NCI-H446 (cell line): ENCODE measurements at regions not wholly inside any gene's neighbourhood (a gene's known extent, or its start where the extent isn't known, plus 50 kb on each side); places are given as distances from the start of the nearest gene placed in this dataset.
"Not testable (repeated sequence)": the region's sequence is repeated elsewhere in the genome, so short reads cannot be mapped to it uniquely, and the experiment has no call there.

Source experiments
- DNase-seq, 2 experiments: peaks; one replicate each; lab custom pipeline; 2025; lab: John Stamatoyannopoulos, UW

- DNase-seq: no peak
Observed at GRCh38 chr6:146938266-146938665, 266.0 kb upstream of the STXBP5 start.

DNA sequence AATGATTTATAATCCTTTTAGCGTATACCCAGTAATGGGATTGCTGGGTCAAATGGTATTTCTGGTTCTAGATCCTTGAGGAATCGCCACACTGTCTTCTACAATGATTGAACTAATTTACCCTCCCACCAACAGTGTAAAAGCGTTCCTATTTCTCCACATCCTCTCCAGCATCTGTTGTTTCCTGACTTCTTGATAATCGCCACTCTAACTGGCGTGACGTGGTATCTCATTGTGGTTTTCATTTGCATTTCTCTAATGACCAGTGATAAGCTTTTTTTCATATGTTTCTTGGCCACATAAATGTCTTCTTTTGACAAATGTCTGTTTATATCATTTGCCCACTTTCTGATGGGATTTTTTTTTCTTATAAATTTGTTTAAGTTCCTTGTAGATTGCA lies 264.8 kb upstream of the STXBP5 start:
- DNase-seq: not testable (repeated sequence)

GRCh38 chr6:146943664-146944063 lies 260.6 kb upstream of the STXBP5 start:
- DNase-seq: no peak

- DNase-seq: no peak
Observed at GRCh38 chr6:146944077-146944476, 260.1 kb upstream of the STXBP5 start.

DNA sequence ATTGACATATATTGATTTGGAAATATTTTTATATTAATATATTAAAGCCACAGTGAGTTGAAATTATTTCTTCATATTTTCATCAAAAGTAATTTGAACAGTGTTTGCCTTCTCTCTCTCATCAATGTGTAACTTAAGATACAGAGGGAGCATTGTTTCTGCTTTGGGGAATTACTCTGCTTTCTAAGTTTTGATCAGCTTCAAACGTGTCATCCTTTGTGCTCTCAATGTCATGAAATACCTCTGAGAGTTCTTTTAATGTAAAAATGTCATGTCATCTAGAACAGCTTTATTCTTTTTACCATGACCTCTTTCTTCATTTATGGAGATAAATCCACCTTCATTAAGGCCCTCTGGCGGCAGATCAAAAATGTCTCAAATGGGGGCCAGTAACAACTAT lies 259.4 kb upstream of the STXBP5 start:
- no peak for DNase-seq

DNA sequence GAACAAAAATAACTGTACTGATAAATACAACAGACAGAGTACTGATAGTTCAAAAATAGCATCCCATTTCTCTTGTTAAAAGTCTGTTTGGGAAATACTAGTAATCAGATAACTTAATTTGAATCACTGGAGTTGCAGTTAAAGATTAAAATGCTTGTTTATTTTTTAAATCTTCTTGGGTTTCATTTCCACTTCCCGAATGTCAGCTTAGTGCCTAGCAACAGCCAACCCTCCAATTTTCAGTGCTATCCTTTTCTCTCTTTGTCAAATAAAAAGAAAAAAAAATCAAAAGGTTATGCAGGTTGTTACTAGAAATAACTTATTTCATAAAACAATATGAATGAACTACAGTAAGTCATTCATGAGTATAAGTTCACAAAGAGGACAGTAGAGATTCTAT lies 257.7 kb upstream of the STXBP5 start:
- no peak for DNase-seq

DNA sequence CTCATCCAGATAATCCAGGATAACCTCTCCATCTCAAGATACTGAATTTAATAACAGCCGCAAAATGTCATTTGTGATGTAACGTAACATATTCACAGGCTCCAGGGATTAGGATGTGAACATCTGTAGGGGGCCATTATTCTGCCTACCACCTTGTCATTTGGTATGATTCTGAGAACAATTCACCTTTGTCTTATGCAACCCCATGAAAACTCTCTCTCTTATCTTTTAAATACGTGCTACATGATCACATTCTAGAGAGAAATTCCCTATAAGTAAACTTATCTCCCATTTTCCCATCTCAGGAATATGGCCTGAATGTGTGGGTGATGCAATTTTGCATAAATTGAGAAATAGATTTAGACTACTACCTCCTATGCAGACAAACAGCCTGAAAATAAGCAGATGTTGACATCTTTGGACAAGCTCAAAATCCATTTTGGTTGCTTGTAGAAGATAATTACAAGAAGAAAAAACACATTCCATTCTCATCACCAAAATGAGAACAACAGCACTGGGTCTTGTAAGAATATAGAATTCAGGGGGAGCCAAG lies 255.4 kb upstream of the STXBP5 start:
- no peak for DNase-seq

DNA sequence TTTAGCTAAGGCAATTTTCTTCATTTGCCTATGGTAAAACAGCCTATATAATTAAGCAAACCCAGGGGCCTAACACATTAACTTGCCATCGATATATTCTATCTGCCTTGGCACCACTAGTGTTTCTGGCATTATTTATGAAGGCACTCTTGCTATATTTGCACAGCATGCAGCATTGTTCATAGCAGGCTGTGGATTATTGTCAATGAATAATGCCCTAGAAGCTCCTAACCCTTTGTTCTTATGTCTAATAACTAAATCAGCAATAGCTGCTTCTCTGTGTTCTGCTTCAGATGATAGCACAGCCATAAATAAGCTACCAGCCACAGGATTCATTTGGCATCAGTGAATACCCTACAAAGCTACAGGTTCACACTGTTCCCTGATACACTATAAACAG lies 254.8 kb upstream of the STXBP5 start:
- no peak for DNase-seq

DNA sequence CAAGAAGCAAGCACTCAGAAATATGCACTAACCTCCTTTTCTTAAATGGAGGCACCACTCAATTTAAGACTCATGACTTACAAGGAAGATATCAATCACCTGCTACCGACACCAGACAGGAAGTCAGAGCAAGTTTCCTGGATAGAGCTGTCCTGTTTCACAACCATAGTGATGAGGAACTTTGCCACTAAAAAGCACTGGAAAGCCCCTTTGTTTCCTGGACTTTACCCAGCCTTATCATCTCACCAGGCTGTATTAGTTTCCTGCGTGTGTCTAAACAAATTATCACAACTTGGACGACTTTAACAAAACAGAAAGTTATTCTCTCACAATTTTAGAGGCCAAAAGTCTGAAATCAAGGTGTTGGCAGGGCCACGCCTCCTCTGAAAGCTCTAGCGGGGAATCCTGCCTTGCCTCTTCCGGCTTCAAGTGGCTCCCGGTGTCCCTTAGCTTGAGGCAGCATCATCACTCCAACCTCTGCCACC lies 253.8 kb upstream of the STXBP5 start:
- DNase-seq: no peak

- no peak for DNase-seq
Observed at GRCh38 chr6:146955570-146955969, 248.6 kb upstream of the STXBP5 start.

- DNase-seq: peak; percentile 10 to 16
Observed at GRCh38 chr6:146957181-146958093, 246.8 kb upstream of the STXBP5 start.

- no peak for DNase-seq
Observed at GRCh38 chr6:146961831-146962230, 242.4 kb upstream of the STXBP5 start.

DNA sequence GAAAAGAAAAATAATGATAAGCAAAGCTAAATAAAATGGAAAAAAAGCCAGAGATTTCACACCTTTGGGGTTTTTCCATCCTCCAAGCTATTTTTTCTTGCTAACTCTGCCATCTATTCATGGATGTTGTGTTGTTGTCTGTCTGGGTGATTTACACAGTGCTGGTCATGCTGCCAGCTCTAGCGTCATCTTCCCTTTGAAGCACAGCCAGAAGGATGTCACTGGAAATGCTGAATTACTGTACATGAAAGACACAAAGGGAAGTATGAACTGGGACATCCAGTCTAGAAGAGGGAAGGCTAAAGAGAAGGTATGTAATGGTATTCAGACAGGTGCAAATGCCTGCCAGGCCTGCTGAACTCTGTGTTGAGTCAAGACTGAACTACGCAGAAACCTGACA lies 241.9 kb upstream of the STXBP5 start:
- DNase-seq: peak; percentile 26 to 41

- no peak for DNase-seq
Observed at GRCh38 chr6:146965110-146965689, 239.0 kb upstream of the STXBP5 start.

DNA sequence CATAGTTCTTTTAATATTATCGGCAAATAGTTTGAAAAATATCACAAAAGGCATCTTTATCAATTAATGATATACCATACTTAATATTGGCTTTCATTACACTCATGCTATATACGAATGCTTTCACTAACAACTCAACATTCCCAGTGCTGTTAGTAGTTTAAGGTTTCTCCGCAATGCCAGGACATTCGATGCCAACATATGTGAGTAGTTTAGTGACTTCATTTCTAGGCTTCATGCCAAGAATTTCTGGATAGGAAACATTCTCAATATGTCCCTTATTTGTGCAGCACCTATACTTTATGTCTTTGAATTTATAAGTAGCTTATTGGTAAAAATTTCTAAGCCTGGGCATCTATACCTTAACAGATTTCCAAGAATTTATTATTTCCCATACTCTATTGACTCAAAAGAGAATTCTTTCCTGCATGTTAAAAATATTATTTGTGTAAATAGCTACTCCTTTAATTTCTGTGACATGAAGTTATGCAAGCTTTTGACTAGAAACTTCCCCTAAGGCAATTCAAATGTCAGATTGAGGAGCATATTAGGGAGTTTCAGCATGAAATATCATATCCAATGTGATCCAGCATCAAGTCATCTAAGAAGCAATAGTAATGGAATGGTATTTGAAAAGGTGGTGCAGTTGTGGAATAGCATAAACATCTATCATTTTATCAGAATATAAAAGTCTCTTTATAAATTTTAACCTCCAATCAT lies 236.0 kb upstream of the STXBP5 start:
- DNase-seq: peak; percentile 84 to 91

DNA sequence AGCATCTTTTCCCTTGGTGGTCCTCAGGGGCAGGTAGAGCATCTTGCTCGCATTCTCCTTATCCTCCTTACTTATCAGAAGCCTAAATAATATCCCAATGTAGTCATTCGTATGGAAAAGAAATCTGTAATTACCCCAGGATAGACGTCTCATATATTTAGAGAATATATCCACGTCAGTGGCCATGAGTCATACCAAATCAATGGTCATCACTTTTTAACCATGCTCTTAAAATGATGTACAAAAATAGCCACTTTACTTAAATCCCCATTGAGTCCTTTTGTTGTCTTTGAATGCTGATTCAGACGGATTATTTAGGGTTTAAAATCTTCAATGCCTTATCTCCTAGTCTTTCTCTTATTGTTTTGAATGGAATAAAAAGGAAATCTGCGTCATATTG lies 231.7 kb upstream of the STXBP5 start:
- DNase-seq: no peak

DNA sequence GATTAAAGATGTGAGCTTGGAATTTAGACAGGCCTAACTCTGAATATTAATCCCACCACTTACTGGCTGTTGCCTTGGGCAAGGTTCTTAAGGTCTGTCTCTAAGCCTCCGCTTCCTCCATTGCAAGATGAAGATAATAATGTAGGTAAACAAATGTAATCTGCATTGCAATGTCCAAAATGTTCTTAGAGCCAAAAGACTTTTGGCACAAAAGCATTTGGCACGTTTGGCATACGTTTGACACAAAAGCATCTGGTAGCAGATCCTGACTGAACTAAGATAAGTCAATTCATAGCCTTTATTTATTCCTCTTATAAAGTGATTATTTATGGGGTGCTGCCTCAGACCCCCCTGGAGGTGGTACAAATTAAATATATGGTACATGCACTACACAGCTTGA lies 229.9 kb upstream of the STXBP5 start:
- DNase-seq: peak in 1 of 2 experiments; percentile 66

DNA sequence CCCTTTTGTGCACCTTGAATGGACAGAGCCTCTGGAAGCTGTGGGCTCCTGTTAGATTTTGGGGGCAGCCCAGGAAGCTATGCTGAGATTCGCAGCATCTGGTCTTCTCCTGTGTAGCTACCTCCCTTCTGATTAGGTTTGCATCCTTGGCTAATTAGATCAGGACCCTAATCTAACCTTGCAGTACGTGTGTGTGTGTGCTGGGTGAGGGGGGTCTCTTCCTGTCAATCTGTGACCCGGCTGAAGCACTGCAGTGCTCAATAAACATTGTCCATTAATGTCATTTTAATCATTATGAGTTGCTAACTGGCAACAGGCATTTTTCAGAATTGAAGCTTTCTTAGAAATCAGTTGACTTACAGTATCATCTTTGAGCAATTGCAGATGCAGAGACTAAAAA lies 229.1 kb upstream of the STXBP5 start:
- no peak for DNase-seq

DNA sequence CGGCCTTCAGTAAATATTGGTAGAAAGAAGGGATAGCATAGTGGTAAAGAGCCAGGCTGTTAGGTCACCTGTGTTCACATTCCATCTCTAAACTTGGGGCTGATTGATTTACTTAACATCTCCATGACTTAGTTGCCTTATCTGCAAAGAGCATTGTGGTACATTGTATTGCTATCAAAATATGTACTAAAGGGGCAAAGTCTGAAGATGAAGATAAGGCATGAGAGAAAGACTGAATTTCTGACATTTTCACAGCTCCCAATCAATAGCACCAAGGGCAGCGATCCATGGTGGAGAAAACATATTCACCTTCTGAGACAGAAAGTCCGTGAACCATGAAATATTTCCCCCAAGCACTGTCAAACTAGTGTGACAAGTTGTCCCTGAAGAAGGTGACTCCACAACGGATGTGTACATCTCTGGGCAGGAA lies 223.3 kb upstream of the STXBP5 start:
- DNase-seq: no peak

DNA sequence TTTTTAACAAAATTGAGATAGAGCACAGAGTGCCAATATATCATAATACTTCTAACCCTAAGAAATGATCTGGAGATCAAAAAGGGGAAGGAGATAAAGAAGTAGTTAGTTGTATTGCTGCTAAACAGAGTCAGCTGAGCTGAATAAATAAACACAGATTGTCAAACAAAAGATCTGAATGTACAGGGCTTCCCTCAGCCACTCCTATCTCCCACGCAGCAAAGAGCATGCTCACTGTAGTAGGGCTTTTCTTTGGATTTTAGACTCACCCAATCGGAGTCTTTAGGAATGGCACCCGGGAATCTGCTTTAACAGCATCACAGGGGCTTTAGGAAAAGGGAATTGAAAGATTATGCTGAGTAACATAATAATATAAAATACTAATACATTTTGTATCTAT lies 222.2 kb upstream of the STXBP5 start:
- DNase-seq: no peak

DNA sequence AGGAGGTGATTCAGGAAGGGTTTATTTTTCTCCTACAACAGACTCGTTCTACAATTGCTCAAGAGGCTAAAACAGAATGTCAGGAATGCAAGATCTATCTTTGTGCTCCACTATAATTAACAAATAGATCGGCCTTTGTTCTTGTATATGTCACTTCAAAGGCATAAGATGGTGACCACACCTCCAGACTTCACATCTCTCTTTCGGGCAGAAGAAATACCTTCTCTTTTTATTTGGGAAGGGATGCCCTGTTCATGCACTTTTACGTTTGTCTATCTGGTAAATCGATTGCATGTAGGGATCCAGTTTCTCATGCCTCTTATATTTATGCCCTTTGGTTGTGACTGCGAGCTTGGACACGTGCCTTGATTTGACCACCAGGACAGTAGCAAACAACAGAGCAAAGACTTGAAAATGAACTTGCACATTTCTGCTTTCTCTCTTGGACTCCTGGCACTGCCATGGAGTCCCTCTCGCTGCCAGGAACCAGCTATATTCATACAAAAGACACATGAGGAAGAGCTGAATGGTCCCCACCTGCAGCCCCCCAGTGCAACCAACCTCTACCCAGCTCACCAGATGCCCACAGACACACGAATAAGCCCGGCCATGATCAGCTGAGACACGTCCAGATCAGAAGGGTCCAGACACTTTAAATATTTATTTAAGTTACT lies 219.8 kb upstream of the STXBP5 start:
- no peak for DNase-seq

- DNase-seq: no peak
Observed at GRCh38 chr6:146985111-146985510, 219.1 kb upstream of the STXBP5 start.
